H9 (cell line): ENCODE measurements at regions not wholly inside any gene's neighbourhood (a gene's known extent, or its start where the extent isn't known, plus 50 kb on each side); places are given as distances from the start of the nearest gene placed in this dataset.

Source experiments
- DNase-seq: peaks from one replicate; pipeline ENCODE4 v3.0.0-alpha.2; 2017
- H2AFZ ChIP-seq: one replicate; pipeline ENCODE4 v1.6.1; 2013; ENCODE audit warnings: mild to moderate bottlenecking, low read length, control low read depth, moderate library complexity
- H2AK5ac ChIP-seq: 2 replicates; pipeline ENCODE4 v1.6.1; 2013; ENCODE audit warnings: low read length, control low read depth, mixed read lengths; ENCODE audit not compliant: insufficient read length
- H2BK120ac ChIP-seq: one replicate; pipeline ENCODE4 v1.6.1; 2013; ENCODE audit warnings: low read depth, mild to moderate bottlenecking, low read length, control low read depth, inconsistent platforms; ENCODE audit not compliant: poor library complexity, severe bottlenecking
- H2BK12ac ChIP-seq: 2 replicates; pipeline ENCODE4 v1.6.1; 2013; ENCODE audit warnings: low read length, control low read depth, mixed read lengths, low read depth; ENCODE audit not compliant: insufficient read length
- H2BK15ac ChIP-seq: 2 replicates; pipeline ENCODE4 v1.6.1; 2013; ENCODE audit warnings: low read depth, low read length, control low read depth
- H2BK20ac ChIP-seq: one replicate; pipeline ENCODE4 v1.6.1; 2013; ENCODE audit warnings: low read depth, mild to moderate bottlenecking, low read length, control low read depth, inconsistent platforms; ENCODE audit not compliant: poor library complexity, severe bottlenecking
- H2BK5ac ChIP-seq: 2 replicates; pipeline ENCODE4 v1.6.1; 2013; ENCODE audit warnings: low read length, control low read depth, mixed read lengths; ENCODE audit not compliant: insufficient read length
- H3K14ac ChIP-seq: 2 replicates; pipeline ENCODE4 v1.6.1; 2013; ENCODE audit warnings: low read length, control low read depth; ENCODE audit not compliant: insufficient read depth
- H3K18ac ChIP-seq: 2 replicates; pipeline ENCODE4 v1.6.1; 2013; ENCODE audit warnings: low read depth, mild to moderate bottlenecking, mixed read lengths, low read length, control low read depth; ENCODE audit not compliant: insufficient read length
- H3K23ac ChIP-seq: 2 replicates; pipeline ENCODE4 v1.6.1; 2013; ENCODE audit warnings: low read length, control low read depth, mixed read lengths, low read depth; ENCODE audit not compliant: insufficient read length
- H3K23me2 ChIP-seq: 2 replicates; pipeline ENCODE4 v1.6.1; 2013; ENCODE audit warnings: low read depth, mild to moderate bottlenecking, mixed read lengths, low read length, control low read depth; ENCODE audit not compliant: insufficient read length, poor library complexity, severe bottlenecking
- H3K27ac ChIP-seq: 2 replicates; pipeline ENCODE4 v1.5.1; 2013; ENCODE audit warnings: low read length, control low read depth, mixed read lengths, low read depth; ENCODE audit not compliant: insufficient read length
- H3K27me3 ChIP-seq: 2 replicates; pipeline ENCODE4 v1.6.1; 2013; ENCODE audit warnings: low read length, control low read depth, inconsistent platforms; ENCODE audit not compliant: insufficient read depth
- H3K4ac ChIP-seq: 2 replicates; pipeline ENCODE4 v1.6.1; 2013; ENCODE audit warnings: low read depth, mild to moderate bottlenecking, control low read depth, inconsistent platforms, low read length, moderate library complexity
- H3K4me1 ChIP-seq: 2 replicates; pipeline ENCODE4 v1.6.1; 2013; ENCODE audit warnings: low read length, control low read depth, inconsistent platforms; ENCODE audit not compliant: insufficient read depth
- H3K4me2 ChIP-seq: 2 replicates; pipeline ENCODE4 v1.6.1; 2013; ENCODE audit warnings: low read length, control low read depth, mixed read lengths; ENCODE audit not compliant: insufficient read length, insufficient read depth
- H3K56ac ChIP-seq: 2 replicates; pipeline ENCODE4 v1.6.1; 2013; ENCODE audit warnings: low read depth, mild to moderate bottlenecking, mixed read lengths, low read length, control low read depth; ENCODE audit not compliant: insufficient read length
- H3K79me1 ChIP-seq: 2 replicates; pipeline ENCODE4 v1.6.1; 2013; ENCODE audit warnings: low read depth, mild to moderate bottlenecking, moderate library complexity, low read length, control low read depth, inconsistent platforms; ENCODE audit not compliant: insufficient read depth, poor library complexity, severe bottlenecking
- H3K79me2 ChIP-seq: 2 replicates; pipeline ENCODE4 v1.6.1; 2013; ENCODE audit warnings: low read length, control low read depth, inconsistent platforms; ENCODE audit not compliant: insufficient read depth
- H3K9ac ChIP-seq: 2 replicates; pipeline ENCODE4 v1.6.1; 2013; ENCODE audit warnings: low read length, control low read depth, mixed read lengths; ENCODE audit not compliant: insufficient read length; ENCODE audit errors: extremely low read depth
- H3K9me3 ChIP-seq: one replicate; pipeline ENCODE4 v1.6.1; 2013; ENCODE audit warnings: low read depth, low read length, inconsistent platforms; ENCODE audit not compliant: control insufficient read depth
- H3T11ph ChIP-seq: one replicate; pipeline ENCODE4 v1.6.1; 2013; ENCODE audit warnings: mild to moderate bottlenecking, low read length, control low read depth, inconsistent platforms
- H4K20me1 ChIP-seq: one replicate; pipeline ENCODE4 v1.6.1; 2013; ENCODE audit not compliant: control insufficient read depth, insufficient read length, insufficient read depth
- H4K5ac ChIP-seq: 2 replicates; pipeline ENCODE4 v1.6.1; 2013; ENCODE audit warnings: low read depth, mild to moderate bottlenecking, mixed read lengths, low read length, control low read depth; ENCODE audit not compliant: insufficient read length
- H4K8ac ChIP-seq: replicated peaks from 2 replicates; pipeline ENCODE4 v1.6.1; 2013; ENCODE audit warnings: low read length, control low read depth, mixed read lengths, low read depth; ENCODE audit not compliant: insufficient read length
- H4K91ac ChIP-seq: 2 replicates; pipeline ENCODE4 v1.6.1; 2013; ENCODE audit warnings: low read depth, mild to moderate bottlenecking, moderate library complexity, mixed read lengths, low read length, control low read depth; ENCODE audit not compliant: insufficient read length
- H3K27ac Mint-ChIP-seq, 3 experiments: 2 replicates in 2 of 3; 3 replicates in 1 of 3; pipeline ENCODE4 v1.8.0; 2020 to 2021; ENCODE audit warnings: mixed read lengths in 3 of 3, mild to moderate bottlenecking in 1 of 3, moderate library complexity in 1 of 3
- H3K27me3 Mint-ChIP-seq: 2 replicates; pipeline ENCODE4 v1.8.0; 2021; ENCODE audit warnings: low read depth, mild to moderate bottlenecking, moderate library complexity, mixed read lengths
- H3K36me3 Mint-ChIP-seq, 3 experiments: 2 replicates in 2 of 3; 3 replicates in 1 of 3; pipeline ENCODE4 v1.8.0; 2020 to 2021; ENCODE audit warnings: low read depth in 3 of 3, mixed read lengths in 3 of 3; ENCODE audit not compliant: insufficient read depth in 1 of 3
- H3K4me1 Mint-ChIP-seq, 2 experiments: 2 replicates each; pipeline ENCODE4 v1.8.0; 2020; ENCODE audit warnings: mixed read lengths in 2 of 2
- H3K4me3 Mint-ChIP-seq, 2 experiments: 2 replicates in 1 of 2; 3 replicates in 1 of 2; pipeline ENCODE4 v1.8.0; 2020 to 2021; ENCODE audit warnings: mild to moderate bottlenecking in 2 of 2, mixed read lengths in 2 of 2, moderate library complexity in 1 of 2
- H3K9me3 Mint-ChIP-seq, 2 experiments: 2 replicates in 1 of 2; 3 replicates in 1 of 2; pipeline ENCODE4 v1.8.0; 2020; ENCODE audit warnings: mild to moderate bottlenecking in 2 of 2, mixed read lengths in 2 of 2, moderate library complexity in 1 of 2
- CTCF ChIP-seq: fragments of 200-600 bp; sonication (generic); conservative IDR thresholded peaks from 3 replicates; pipeline ENCODE4 v1.8.0; 2021; ENCODE audit warnings: antibody characterized with exemption, mild to moderate bottlenecking
- WGBS: extraction: QIAGEN DNeasy Blood & Tissue Kit; methylation state at CpG from one replicate; pipeline ENCODE4 v1.1.7; 2013; ENCODE audit warnings: missing lambda C conversion rate, low lambda C conversion rate, mixed read lengths; ENCODE audit not compliant: insufficient read length; ENCODE audit errors: extremely low coverage; 5-methylcytosine and 5-hydroxymethylcytosine counted together

DNA sequence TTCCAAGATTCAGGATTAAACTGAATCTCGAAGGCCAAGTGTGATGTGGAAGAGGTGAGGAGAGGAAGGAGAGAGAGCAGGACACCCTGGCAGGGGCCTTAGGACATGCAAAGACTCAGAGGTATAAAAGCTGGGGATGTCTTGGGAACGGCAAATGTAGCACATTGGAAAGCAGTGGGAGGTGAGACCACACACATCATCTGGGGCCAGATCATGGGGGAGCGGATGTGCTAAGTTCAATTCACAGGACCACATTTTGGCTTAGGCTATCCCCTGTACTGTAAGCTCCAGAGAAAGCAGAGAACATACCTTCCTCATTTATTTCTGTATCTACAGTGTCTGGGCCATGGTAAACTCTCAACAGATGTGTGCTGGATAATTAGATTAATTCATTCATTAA is 59.5 kb upstream of the MBOAT1 start:
- Mint-ChIP-seq H3K27me3 (no peaks in the 10 kb centered on the region), H3K9me3 (peaks cover 0 to 4% of the 10 kb centered on the region in 2 experiments; a peak in 1 of 5 replicates), H3K4me1 (0 out of 4 replicates have a peak, but pooled peaks cover 0 to 6% of the 10 kb centered on the region in 2 experiments), H3K36me3 (no peaks in the 10 kb centered on the region), H3K4me3 (no peak overlapping the region), H3K27ac (peak overlapping the region in 1 of 3 experiments; percentile 46; a peak in 1 of 7 replicates)
- no peak overlapping the region for H3K4ac ChIP-seq
- H3K9me3 ChIP-seq = no peaks in the 10 kb centered on the region
- no peak overlapping the region for H3K9ac ChIP-seq
- no peak overlapping the region for H3K27ac ChIP-seq
- no peaks in the 10 kb centered on the region for H3K4me1 ChIP-seq
- no peak overlapping the region for H2AK5ac ChIP-seq
- no peak overlapping the region for H2AFZ ChIP-seq
- H3K23me2 ChIP-seq = no peaks in the 10 kb centered on the region
- H3K14ac ChIP-seq = no peak overlapping the region
- no peak overlapping the region for H2BK12ac ChIP-seq
- H2BK5ac ChIP-seq = no peak overlapping the region
- no peak overlapping the region for H3K18ac ChIP-seq
- no peak for TF ChIP-seq CTCF
- H4K5ac ChIP-seq = no peak overlapping the region
- H4K91ac ChIP-seq = no peak overlapping the region
- H3K79me1 ChIP-seq = no peaks in the 10 kb centered on the region
- no peak overlapping the region for H2BK15ac ChIP-seq
- WGBS = no CpG with 5 or more reads among the region's 3 CpGs
- H4K20me1 ChIP-seq = no peaks in the 10 kb centered on the region
- no peak for DNase-seq
- no peak overlapping the region for H2BK120ac ChIP-seq
- no peak overlapping the region for H4K8ac ChIP-seq
- no peak overlapping the region for H3K4me2 ChIP-seq
- H3T11ph ChIP-seq = no peak overlapping the region
- no peak overlapping the region for H3K56ac ChIP-seq
- H3K27me3 ChIP-seq = no peaks in the 10 kb centered on the region
- H3K79me2 ChIP-seq = no peaks in the 10 kb centered on the region
- no peak overlapping the region for H2BK20ac ChIP-seq
- no peak overlapping the region for H3K23ac ChIP-seq
